ENCODE measurements at regions not wholly inside any gene's neighbourhood (a gene's known extent, or its start where the extent isn't known, plus 50 kb on each side); places are given as distances from the start of the nearest gene placed in this dataset.

DNA sequence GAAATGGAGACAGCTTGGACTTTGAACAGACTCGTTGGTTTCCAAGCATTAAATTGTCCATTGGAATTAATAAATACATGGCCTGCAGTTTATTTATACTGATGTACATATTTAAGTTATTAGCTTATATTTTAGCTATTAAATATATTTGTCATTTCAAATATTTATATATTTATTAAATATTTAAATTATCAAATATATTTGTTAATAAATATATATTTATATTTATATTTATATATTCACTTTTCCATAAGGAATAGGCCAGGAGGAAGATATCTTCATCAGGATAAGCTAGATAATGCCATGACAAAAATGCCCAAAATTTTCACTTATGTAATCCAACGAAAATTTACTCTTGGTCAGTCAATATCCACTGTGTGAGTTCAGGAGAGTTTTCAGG lies 229.9 kb downstream of the ZNF608 start:
- TF ChIP-seq, protein P1, sequence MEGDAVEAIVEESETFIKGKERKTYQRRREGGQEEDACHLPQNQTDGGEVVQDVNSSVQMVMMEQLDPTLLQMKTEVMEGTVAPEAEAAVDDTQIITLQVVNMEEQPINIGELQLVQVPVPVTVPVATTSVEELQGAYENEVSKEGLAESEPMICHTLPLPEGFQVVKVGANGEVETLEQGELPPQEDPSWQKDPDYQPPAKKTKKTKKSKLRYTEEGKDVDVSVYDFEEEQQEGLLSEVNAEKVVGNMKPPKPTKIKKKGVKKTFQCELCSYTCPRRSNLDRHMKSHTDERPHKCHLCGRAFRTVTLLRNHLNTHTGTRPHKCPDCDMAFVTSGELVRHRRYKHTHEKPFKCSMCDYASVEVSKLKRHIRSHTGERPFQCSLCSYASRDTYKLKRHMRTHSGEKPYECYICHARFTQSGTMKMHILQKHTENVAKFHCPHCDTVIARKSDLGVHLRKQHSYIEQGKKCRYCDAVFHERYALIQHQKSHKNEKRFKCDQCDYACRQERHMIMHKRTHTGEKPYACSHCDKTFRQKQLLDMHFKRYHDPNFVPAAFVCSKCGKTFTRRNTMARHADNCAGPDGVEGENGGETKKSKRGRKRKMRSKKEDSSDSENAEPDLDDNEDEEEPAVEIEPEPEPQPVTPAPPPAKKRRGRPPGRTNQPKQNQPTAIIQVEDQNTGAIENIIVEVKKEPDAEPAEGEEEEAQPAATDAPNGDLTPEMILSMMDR (IDR thresholded peaks at IDR 0.05; ENCODE audit: low read depth, low read length, missing control alignments), result no peak
- Histone ChIP-seq H3K27me3 (replicated peaks) (no peaks in the 10 kb centered on the region), H3K36me3 (replicated peaks) (no peaks in the 10 kb centered on the region), H3K4me3 (ENCODE audit: low read depth, low read length) (no peak overlapping the region), H3K27ac (no peak overlapping the region)
- DNase-seq, result no peak
- in situ Hi-C loops (cut with HindIII; ENCODE audit: low pct_ligation_motif_present, low sequenced_read_pairs), result no loop called here

DNA sequence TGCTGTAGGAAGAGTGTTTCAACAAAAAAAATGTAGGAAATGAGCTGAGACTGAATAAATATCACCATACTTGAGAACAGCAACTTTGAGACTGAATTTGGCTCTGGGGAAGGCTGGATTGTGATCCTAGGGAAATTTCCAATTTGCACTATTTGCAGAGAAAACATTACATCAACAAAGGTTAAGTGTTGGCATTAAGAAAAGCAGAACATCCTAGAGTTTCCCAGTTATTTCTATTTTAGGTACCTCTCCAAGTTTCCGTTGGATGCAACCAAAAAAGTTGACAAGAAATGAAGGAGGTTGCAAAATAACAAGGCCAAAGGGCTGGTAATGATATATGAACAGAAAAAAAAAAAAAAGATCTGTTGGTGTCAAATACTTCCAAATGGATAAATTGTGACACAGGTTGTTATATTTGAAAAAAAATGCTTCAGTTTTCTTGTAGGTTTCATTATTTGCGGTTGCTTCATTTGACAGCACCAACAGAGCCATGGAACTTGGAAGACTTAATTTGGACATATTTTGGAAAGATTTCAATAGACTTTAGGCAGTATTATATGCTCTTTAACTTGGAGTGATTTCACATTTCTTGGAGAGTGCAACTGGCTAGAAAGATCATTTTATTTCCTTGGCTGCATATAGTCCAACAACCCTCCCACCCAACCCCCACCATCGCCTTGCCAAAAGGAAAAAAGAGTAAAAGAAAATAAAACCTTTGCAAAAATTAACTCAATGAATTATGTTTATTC lies 230.8 kb downstream of the ZNF608 start:
- H3K36me3 ChIP-seq (replicated peaks), result no peaks in the 10 kb centered on the region
- no peak overlapping the region for H3K27ac ChIP-seq
- TF ChIP-seq, protein P1 (IDR thresholded peaks at IDR 0.05; ENCODE audit: low read depth, low read length, missing control alignments), result no peak
- in situ Hi-C loops (cut with HindIII; ENCODE audit: low pct_ligation_motif_present, low sequenced_read_pairs), result no loop called here
- DNase-seq, result no peak
- no peaks in the 10 kb centered on the region for H3K27me3 ChIP-seq (replicated peaks)
- H3K4me3 ChIP-seq (ENCODE audit: low read depth, low read length), result no peak overlapping the region

DNA sequence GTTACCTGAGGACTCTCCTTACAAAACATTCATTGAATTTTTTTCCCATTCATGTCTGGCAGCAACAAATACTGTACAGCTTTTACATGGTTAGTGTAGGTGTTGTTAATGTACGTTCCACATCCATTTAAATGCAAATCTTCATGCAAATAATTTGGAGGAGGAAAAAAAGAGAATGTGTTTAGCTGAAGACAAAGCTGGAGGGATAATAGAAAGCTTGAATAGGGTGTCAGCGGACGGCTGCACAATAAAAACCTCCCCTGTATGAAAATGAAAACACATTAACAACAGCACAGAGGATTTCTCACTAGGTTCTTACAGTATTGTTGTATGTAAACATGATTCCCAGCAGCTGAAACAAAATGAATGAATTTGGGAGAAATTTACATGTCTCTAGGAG lies 231.5 kb downstream of the ZNF608 start:
- Histone ChIP-seq H3K27me3 (replicated peaks) (no peaks in the 10 kb centered on the region), H3K4me3 (ENCODE audit: low read depth, low read length) (no peak overlapping the region), H3K27ac (no peak overlapping the region), H3K36me3 (replicated peaks) (no peaks in the 10 kb centered on the region)
- DNase-seq, result no peak
- in situ Hi-C loops (cut with HindIII; ENCODE audit: low pct_ligation_motif_present, low sequenced_read_pairs), result no loop called here
- TF ChIP-seq, protein P1 (IDR thresholded peaks at IDR 0.05; ENCODE audit: low read depth, low read length, missing control alignments), result no peak

DNA sequence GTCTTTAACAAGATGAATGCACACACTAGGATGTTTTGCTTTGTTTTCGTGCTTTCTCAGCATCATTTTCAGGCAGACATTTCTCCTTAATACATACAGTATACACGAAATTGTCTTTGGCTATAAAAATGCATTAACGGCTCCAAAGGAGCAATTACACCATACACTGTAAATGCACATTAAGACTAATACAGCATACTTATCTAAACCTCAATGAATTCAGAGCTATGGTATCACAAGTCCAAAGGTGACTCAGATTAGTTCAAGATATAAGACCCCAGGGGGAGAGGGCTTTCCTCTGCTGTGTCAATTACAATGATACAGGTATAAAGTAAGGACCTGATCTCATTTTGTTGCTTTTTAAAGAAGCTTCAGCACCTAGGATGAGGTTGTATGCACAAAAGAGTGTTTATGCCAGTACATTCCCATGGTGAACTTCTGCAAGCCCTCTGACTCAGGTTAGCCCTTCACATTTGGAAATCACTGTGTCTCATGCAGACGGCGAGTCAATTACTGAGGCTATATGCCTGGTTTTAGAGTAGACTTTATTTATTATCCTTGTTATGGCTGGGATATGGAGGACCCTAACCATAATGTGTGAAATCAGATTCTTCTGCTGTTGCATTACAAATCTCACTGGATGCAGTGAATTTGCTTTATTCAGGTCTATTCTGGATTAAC lies 233.3 kb downstream of the ZNF608 start:
- in situ Hi-C loops (cut with HindIII; ENCODE audit: low pct_ligation_motif_present, low sequenced_read_pairs), result no loop called here
- Histone ChIP-seq H3K4me3 (ENCODE audit: low read depth, low read length) (no peak overlapping the region), H3K36me3 (replicated peaks) (no peaks in the 10 kb centered on the region), H3K27me3 (replicated peaks) (no peaks in the 10 kb centered on the region), H3K27ac (no peak overlapping the region)
- DNase-seq, result no peak
- TF ChIP-seq, protein P1 (IDR thresholded peaks at IDR 0.05; ENCODE audit: low read depth, low read length, missing control alignments), result no peak

DNA sequence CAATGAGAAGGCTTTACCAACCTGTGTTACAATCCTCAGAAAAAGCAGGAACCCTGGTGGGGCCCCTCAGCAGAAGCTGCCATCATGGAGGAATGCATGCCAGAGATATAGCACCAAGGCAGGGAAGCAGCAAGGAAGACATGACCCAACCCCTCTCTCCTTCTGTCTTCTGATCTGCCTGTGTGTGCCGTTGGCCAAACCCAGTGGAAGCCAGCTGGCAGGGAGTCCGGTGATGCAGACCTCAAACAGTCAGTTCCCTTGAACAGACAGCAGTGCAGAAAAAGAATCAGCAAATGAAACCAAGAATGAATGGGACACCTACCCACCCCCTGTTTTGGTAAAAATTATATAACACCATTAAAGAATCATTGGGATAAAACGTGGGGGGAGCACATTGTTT lies 234.2 kb downstream of the ZNF608 start:
- no peak for DNase-seq
- H3K27me3 ChIP-seq (replicated peaks), result no peaks in the 10 kb centered on the region
- no peaks in the 10 kb centered on the region for H3K36me3 ChIP-seq (replicated peaks)
- no peak overlapping the region for H3K27ac ChIP-seq
- TF ChIP-seq, protein P1 (IDR thresholded peaks at IDR 0.05; ENCODE audit: low read depth, low read length, missing control alignments), result no peak
- no peak overlapping the region for H3K4me3 ChIP-seq (ENCODE audit: low read depth, low read length)
- in situ Hi-C loops (cut with HindIII; ENCODE audit: low pct_ligation_motif_present, low sequenced_read_pairs), result no loop called here
